Central memory CD8-positive, alpha-beta T cell (primary cell): ENCODE measurements at regions not wholly inside any gene's neighbourhood (a gene's known extent, or its start where the extent isn't known, plus 50 kb on each side); places are given as distances from the start of the nearest gene placed in this dataset.

Experiments used
- ATAC-seq: fragments of 150-1000 bp; cut with Tn5 transposase; replicated peaks from 2 replicates; pipeline ENCODE4 v1.10.0; 2022; ENCODE audit warnings: mild to moderate bottlenecking, moderate FRiP score, moderate number of reproducible peaks; ENCODE audit not compliant: poor library complexity, severe bottlenecking; ENCODE audit errors: extremely low read depth
- DNase-seq, 2 donors: peaks; one replicate each; pipeline ENCODE4 v3.0.0; 2021; ENCODE audit warnings: low spot score in 2 of 2
- H3K27ac Mint-ChIP-seq: one replicate; pipeline ENCODE4 v1.8.0; 2022; ENCODE audit warnings: low read depth, mild to moderate bottlenecking, moderate library complexity, mixed read lengths
- H3K27me3 Mint-ChIP-seq: one replicate; pipeline ENCODE4 v1.8.0; 2022; ENCODE audit warnings: mixed read lengths
- H3K36me3 Mint-ChIP-seq: one replicate; pipeline ENCODE4 v1.8.0; 2022; ENCODE audit warnings: mild to moderate bottlenecking, moderate library complexity, mixed read lengths; ENCODE audit not compliant: insufficient read depth
- H3K4me1 Mint-ChIP-seq: one replicate; pipeline ENCODE4 v1.8.0; 2022; ENCODE audit warnings: mixed read lengths
- H3K4me3 Mint-ChIP-seq: one replicate; pipeline ENCODE4 v1.8.0; 2022; ENCODE audit warnings: mild to moderate bottlenecking, moderate library complexity, mixed read lengths
- H3K9me3 Mint-ChIP-seq: one replicate; pipeline ENCODE4 v1.8.0; 2022; ENCODE audit warnings: mixed read lengths

- no peak for DNase-seq
- no peak overlapping the region for H3K27ac Mint-ChIP-seq
- H3K4me1 Mint-ChIP-seq: no peaks in the 10 kb centered on the region
- H3K9me3 Mint-ChIP-seq: peaks cover 6% of the 10 kb centered on the region
- peaks cover 1% of the 10 kb centered on the region for H3K36me3 Mint-ChIP-seq
- peaks cover 73% of the 10 kb centered on the region for H3K27me3 Mint-ChIP-seq
- no peak overlapping the region for H3K4me3 Mint-ChIP-seq
- no peak for ATAC-seq
These were observed 53.1 kb upstream of the TRIM67 start for GRCh38 chr1:231108516-231109302.

- H3K4me1 Mint-ChIP-seq: no peaks in the 10 kb centered on the region
- peaks cover 6% of the 10 kb centered on the region for H3K9me3 Mint-ChIP-seq
- no peak overlapping the region for H3K27ac Mint-ChIP-seq
- no peak overlapping the region for H3K4me3 Mint-ChIP-seq
- H3K27me3 Mint-ChIP-seq: peaks cover 73% of the 10 kb centered on the region
- no peak for DNase-seq
- no peaks in the 10 kb centered on the region for H3K36me3 Mint-ChIP-seq
- ATAC-seq: no peak
These were observed 54.1 kb upstream of the TRIM67 start for GRCh38 chr1:231107600-231108326.

DNA sequence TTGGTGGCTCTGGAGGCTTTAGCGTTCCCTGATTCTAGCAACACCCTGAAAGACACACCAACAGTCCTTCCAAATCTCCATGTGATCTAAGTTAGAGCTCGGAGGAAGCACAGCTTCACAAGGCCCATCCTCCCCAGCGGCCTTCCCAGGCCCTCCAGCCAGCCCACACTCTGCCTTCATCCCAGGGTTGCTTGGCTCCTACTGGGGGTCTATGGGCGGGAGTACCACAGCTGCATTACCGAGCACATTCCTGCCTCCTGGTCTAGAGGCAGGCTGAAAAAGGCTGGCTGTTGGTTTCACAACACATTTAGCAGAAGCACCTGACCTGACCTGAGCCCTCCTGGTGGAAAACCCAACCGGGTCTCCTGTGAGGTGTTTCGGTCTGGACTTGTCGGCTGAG is 54.7 kb upstream of the TRIM67 start:
- H3K27me3 Mint-ChIP-seq: peaks cover 73% of the 10 kb centered on the region
- no peaks in the 10 kb centered on the region for H3K4me1 Mint-ChIP-seq
- H3K9me3 Mint-ChIP-seq: peaks cover 4% of the 10 kb centered on the region
- H3K4me3 Mint-ChIP-seq: no peak overlapping the region
- no peaks in the 10 kb centered on the region for H3K36me3 Mint-ChIP-seq
- DNase-seq (no peak), ATAC-seq (no peak)
- H3K27ac Mint-ChIP-seq: no peak overlapping the region

DNA sequence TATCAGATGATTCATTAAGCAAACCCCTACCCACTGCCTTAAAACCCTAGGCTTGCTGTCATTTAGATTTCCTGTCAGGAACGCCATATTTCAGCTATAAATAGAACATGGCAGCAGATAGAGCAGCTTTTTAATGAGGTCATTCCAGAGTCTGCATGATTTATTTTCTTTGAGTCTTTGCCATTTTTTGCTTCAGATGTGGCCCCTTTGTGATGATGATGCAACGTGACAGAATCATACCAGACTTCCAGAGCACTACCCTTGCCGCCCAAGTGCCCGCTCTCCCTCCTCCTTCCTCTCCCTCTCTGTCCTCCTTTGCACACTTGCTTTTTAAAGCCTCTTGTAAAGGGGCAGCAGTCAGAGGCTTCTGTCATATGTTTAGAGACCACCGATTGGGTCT is 55.5 kb upstream of the TRIM67 start:
- Mint-ChIP-seq H3K4me1 (no peaks in the 10 kb centered on the region), H3K27me3 (peaks cover 74% of the 10 kb centered on the region), H3K9me3 (no peaks in the 10 kb centered on the region), H3K36me3 (no peaks in the 10 kb centered on the region), H3K27ac (no peak overlapping the region), H3K4me3 (no peak overlapping the region)
- ATAC-seq (no peak), DNase-seq (no peak)

GRCh38 chr1:231104917-231105316 is 56.9 kb upstream of the TRIM67 start:
- H3K9me3 Mint-ChIP-seq: no peaks in the 10 kb centered on the region
- no peak for ATAC-seq
- DNase-seq: no peak
- H3K36me3 Mint-ChIP-seq: no peaks in the 10 kb centered on the region
- H3K27me3 Mint-ChIP-seq: peaks cover 75% of the 10 kb centered on the region
- no peak overlapping the region for H3K27ac Mint-ChIP-seq
- H3K4me3 Mint-ChIP-seq: no peak overlapping the region
- H3K4me1 Mint-ChIP-seq: no peaks in the 10 kb centered on the region

DNA sequence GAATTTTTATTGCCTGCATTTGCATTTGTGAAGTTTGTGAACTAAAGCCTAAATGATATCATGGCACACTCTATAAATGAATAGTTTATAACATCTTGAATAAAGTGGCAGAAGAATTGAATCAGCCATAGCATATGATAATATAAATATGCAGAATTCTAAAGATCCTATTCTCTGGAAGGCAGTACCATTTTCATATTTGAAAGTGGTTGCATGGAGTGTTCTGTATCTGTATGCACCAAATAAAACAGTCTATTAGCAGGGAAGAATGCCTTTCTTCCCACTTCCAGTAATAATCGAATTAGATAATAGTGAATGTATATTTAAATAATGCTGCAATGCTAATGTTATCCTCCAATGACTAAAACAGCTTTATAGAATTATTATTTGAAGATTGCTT is 57.9 kb upstream of the TRIM67 start:
- Mint-ChIP-seq H3K4me1 (no peaks in the 10 kb centered on the region), H3K27me3 (peaks cover 81% of the 10 kb centered on the region), H3K27ac (no peak overlapping the region), H3K36me3 (no peaks in the 10 kb centered on the region), H3K4me3 (no peak overlapping the region), H3K9me3 (no peaks in the 10 kb centered on the region)
- ATAC-seq: no peak
- no peak for DNase-seq

GRCh38 chr1:231099996-231100767 is 60.1 kb upstream of the FAM89A start:
- DNase-seq (no peak), ATAC-seq (no peak)
- Mint-ChIP-seq H3K36me3 (no peaks in the 10 kb centered on the region), H3K27ac (no peak overlapping the region), H3K4me1 (no peaks in the 10 kb centered on the region), H3K9me3 (no peaks in the 10 kb centered on the region), H3K4me3 (no peak overlapping the region), H3K27me3 (peaks cover 80% of the 10 kb centered on the region)

DNA sequence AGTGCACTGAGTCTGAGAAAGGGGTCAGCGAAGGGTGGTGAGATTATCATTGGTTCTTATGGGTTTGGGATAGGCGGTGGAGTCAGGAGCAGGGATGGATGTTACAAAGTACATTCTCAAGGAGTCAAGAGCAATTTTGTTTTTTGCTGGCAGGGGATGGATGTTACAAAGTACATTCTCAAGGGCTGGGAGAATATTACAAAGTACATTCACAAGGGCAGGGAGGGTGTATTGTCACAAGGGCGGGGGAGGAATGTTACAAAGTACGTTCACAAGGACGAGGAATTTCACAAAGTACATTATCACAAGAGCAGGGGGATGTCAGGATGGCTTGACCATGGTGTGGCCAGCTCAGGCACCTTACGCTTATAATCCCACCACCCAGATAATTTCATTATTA is 59.3 kb upstream of the FAM89A start:
- DNase-seq: no peak
- Mint-ChIP-seq H3K4me1 (no peaks in the 10 kb centered on the region), H3K27ac (no peak overlapping the region), H3K9me3 (no peaks in the 10 kb centered on the region), H3K36me3 (no peaks in the 10 kb centered on the region), H3K27me3 (peaks cover 87% of the 10 kb centered on the region), H3K4me3 (no peak overlapping the region)
- ATAC-seq: no peak

DNA sequence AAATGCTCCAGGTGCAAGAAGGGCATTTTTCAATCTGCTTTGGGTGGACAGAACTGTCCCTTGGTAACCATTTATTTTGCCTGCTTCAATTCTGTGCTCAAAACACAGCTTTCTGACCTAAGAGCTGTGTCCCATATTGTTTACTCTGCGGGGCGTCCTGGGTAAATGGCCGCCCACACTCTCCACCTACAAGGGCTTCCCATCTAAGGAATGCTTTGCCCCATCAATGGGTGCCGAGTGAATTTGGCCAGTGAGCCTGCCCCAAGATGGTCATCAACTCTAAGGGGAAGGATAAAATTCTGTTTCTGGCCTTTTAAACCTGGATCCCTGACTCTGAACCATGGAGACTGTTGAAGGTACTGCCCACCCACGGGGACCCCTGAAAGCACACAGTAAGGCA is 55.5 kb upstream of the FAM89A start:
- ATAC-seq: no peak
- DNase-seq: no peak
- Mint-ChIP-seq H3K27ac (no peak overlapping the region), H3K4me3 (no peak overlapping the region), H3K36me3 (no peaks in the 10 kb centered on the region), H3K9me3 (no peaks in the 10 kb centered on the region), H3K27me3 (peaks cover 72% of the 10 kb centered on the region), H3K4me1 (no peaks in the 10 kb centered on the region)

DNA sequence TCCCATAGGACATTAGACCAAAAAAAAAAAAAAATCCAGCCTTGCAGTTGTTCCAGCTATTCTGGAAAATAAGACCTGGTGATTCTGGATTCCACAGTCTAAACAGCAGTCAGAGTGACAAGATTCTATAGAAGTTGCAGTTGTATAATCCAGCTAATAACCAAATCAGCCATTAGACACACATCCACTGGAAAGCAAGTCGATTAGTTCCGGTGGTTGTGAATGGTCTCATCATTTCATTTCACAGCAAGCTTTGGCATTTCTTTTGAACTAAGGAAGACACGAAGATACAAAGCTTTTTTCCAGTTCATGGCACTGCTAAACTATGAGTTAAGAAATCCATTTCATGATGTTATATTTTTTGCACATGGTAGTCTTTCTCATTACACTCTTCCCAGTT is 54.4 kb upstream of the FAM89A start:
- DNase-seq (no peak), ATAC-seq (no peak)
- no peak overlapping the region for H3K4me3 Mint-ChIP-seq
- peaks cover 61% of the 10 kb centered on the region for H3K27me3 Mint-ChIP-seq
- H3K36me3 Mint-ChIP-seq: no peaks in the 10 kb centered on the region
- H3K9me3 Mint-ChIP-seq: no peaks in the 10 kb centered on the region
- no peak overlapping the region for H3K27ac Mint-ChIP-seq
- no peaks in the 10 kb centered on the region for H3K4me1 Mint-ChIP-seq

DNA sequence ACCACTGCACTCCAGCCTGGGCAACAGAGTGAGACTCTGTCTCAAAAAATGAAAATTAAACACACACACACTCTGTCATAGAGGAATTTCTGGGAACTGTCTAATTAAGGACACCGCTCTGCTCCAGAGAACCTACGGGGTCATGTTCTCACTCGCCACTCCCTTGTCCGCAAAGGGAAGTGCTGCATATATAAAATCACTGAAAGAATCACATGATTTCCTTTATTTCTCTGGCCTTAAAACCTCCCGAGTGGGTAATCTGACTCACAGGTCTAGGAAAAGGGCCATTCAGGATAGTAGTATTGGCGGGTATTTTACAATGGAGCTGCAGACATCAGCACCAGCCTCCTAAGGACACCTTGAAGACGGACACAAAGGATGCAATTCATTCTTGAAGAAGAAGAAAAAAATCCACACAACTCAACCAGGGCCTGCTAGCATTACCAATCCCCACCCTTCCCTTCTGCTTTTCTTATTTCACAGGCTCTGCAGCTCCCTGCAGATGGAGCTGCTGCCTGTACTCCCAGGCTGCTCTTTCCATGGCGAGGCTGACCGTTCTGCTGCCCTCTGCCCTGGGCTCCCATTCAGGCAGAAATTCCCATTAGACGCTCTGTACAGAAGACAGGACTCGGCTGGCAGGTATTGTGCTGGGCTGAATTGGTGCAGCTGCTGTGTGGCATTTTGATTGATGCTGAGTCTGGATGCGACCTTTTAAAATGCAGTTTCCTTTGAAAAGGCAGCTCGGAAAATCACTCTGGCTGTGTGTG is 53.3 kb upstream of the FAM89A start:
- ATAC-seq: no peak
- no peaks in the 10 kb centered on the region for H3K36me3 Mint-ChIP-seq
- no peak overlapping the region for H3K4me3 Mint-ChIP-seq
- H3K27ac Mint-ChIP-seq: no peak overlapping the region
- no peaks in the 10 kb centered on the region for H3K4me1 Mint-ChIP-seq
- H3K9me3 Mint-ChIP-seq: no peaks in the 10 kb centered on the region
- DNase-seq: no peak
- H3K27me3 Mint-ChIP-seq: peaks cover 57% of the 10 kb centered on the region

- Mint-ChIP-seq H3K9me3 (no peaks in the 10 kb centered on the region), H3K27ac (no peak overlapping the region), H3K36me3 (no peaks in the 10 kb centered on the region), H3K27me3 (peaks cover 57% of the 10 kb centered on the region), H3K4me3 (no peak overlapping the region), H3K4me1 (no peaks in the 10 kb centered on the region)
- ATAC-seq (no peak), DNase-seq (no peak)
These were observed 52.3 kb upstream of the FAM89A start for GRCh38 chr1:231092380-231092779.
